HG03378 (cell line): ENCODE measurements at regions not wholly inside any gene's neighbourhood (a gene's known extent, or its start where the extent isn't known, plus 50 kb on each side); places are given as distances from the start of the nearest gene placed in this dataset.
"Not testable (repeated sequence)": the region's sequence is repeated elsewhere in the genome, so short reads cannot be mapped to it uniquely, and the experiment has no call there.

Source experiments
- ATAC-seq: cut with Tn5 transposase; IDR thresholded peaks from one replicate; pipeline ENCODE4 v1.9.1; 2021; ENCODE audit warnings: mild to moderate bottlenecking, moderate library complexity; ENCODE audit not compliant: unreplicated experiment

DNA sequence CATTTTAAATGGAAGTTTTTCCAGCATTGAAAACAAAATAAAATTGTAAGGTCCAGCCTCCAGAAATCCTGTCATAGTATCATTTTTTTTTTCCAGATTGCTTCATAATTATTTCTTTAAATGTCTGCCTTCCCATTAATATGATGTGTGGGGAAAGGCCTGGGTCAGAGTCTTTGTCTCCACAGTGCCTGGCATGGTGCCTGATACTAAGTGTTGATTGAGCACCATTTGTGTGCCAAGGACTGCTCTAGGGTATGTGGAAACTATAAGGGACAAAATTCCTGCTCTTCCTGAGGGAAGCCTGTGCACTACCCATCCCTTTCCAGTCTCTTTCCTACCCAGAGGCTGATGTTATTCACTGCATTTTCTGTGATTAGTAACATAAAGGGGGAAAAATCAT is 53.1 kb upstream of the BEND4 start:
- ATAC-seq = no peak

DNA sequence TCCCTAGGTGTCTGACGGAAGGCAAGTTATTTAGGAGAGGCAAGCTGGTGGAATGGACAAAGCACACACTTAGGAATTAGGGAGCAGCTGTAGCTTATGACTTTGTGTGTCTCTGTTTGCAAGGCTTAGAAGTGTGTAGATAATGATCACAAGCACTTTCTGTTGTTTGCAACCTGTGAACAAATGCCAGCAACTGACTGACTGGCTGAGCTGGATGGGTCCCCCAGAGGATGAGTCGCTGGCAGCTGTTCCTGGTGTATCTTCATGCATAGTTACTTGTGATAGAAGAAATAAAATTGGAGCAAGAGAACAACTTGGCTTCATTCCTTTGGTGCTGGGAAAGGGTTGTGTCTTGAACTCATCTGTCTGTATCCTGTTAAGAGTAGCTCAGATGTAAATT is 64.2 kb upstream of the BEND4 start:
- ATAC-seq = no peak

DNA sequence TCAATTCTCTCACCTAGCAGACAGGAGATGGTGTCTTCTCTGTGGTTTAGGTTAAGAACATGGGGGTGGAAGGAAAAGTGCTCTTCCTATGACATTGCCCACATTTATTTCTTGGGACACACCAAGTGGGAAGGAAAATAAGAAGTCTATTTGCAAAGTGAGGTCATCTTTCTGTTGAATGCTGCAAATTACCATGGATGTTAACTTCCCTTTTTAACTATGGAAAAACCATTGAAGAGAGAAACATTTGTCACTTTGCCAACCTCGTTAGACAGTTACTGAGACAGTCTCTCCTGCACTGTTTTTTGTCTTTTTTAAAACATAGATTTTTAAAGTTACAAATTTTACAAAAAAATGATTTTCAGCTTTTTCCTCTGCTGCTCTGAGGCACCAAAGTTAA is 72.8 kb upstream of the BEND4 start:
- ATAC-seq = no peak

DNA sequence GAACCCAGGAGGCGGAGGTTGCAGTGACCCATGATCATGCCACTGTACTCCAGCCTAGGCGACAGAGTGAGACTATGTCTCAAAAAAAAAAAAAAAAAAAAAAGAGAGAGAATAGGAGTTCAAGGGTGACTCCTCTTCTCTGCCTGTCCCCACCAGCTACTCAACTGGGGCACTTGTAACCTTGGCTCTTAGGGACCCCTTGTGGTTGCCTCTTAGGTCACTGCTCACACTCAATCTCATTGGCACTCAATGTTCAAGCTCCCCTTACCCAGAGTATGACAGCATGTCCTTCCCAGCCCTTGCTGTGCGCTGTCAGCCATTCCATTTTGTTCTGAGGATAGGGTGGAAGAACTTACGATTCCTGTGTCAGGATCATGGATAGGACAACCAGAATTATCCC is 82.4 kb upstream of the BEND4 start:
- ATAC-seq = no peak

DNA sequence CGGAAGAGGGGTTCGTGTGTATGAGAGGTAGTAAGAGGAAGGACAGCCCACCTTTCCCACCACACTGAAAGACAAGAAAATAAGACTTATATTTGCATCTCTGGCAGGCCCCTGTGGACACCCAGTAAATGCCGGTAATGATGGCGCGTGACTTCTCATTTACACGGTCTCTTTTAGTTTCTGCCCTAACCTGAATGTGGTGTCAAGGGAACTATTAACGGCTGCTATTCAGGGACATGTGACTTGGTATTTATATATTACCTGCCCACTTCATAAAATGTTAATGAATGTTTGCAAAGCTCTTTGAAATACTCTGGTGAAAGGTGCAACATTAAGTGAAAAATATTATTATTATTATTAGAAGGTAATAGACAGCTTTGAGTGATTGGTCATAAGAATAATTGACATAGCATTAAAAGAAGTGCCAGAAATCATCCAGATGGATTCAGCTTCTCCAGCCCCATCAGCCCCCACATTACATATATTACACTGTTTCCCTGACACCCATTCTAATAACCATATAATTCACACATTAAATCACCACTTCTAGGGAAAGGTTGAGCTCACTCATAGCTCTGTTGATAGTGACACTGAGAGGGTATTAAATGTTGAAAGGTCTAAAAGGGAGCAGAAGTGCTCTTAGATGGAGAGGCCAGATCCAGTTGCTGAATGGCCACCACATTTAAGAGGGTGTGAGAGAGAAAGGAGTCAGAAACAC is 83.0 kb upstream of the BEND4 start:
- ATAC-seq = no peak

DNA sequence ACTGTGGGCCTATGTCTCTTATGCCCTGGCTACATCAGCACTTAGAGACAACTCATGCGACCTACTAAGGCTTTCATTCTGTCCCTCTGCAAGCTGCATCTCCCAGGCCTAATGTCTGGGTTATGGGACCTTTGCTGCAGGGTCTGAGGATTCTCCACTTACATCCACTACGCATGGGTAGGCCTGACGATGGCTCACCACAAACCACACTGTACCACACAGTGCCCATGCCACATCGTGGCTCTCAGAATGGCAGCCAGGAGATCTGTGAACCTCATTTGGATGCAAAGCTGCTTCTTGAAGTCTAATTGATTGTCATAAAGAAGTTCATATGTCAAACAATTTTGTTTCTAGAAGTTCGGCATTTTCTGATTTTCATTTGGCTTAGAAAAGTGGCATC is 84.6 kb upstream of the BEND4 start:
- no peak for ATAC-seq

DNA sequence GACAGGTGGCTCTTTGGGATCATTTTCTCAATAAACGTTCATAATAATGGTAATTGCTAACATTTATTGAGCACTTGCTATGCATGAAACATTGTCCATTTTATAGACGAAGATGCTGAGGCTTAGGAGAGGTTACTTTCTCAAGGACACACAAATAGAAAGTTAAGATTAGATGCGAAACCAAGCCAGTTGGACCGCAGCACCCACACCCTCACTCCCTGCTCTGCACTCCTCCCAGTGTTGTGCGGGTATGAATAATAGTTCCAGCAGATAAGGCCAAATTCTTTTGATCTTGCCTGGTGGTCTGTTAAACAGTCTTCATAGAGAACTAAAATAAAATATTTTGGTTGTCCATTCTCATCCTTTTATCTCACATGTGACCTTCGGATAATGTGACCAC is 85.0 kb upstream of the BEND4 start:
- no peak for ATAC-seq

DNA sequence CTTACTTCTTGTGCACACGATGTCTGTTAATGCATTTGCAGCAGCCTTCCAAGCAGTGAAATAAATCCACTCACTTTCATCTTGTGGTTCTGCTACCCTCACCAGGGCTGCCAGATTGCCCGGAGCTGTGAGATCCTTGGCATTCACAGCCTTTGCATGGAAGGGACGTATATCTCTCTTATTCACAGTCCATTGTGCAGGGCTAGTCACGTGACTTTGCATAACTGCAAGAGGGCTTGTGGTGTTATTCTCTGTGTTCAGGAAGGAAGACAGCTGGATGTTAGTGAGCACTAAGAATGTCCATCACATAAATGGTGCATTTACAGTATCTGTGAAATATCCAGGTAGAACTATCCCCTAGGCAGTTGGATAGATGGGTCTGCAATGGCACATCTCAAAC is 96.5 kb upstream of the BEND4 start:
- ATAC-seq = no peak

DNA sequence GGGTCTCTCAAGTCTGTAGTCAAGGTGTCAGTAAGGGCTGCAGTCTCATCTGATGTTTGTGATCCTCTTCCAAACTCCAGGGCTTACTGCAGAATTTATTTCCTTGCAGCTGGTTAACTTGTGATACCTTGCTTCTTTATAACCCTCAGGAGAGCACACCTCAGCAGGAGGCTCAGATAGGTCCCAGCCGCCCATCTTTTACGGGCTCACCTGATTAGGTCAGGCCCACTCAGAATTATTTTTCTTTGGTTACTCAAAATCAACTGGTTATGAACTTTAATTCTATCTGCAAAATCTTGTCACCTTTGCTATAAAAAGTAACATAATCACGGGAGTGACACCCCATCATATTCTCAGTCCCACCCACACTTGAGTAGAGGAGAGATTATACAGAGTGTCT is 99.9 kb upstream of the BEND4 start:
- ATAC-seq = no peak

DNA sequence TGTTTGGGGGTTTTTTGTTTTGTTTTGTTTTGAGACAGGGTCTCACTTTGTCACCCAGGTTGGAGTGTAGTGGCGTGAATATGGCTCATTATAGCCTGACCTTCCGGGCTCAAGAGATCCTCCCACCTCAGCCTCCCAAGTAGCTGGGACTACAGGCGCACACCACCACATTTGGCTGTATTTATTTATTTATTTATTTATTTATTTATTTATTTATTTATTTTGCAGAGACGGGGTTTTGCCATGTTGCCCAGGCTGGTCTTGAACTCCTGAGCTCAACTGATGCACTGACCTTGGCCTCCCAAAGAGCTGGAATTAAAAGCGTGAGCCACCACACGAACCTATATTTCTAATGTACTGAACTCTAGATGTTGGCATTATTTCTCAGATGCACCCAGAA is 105.2 kb upstream of the BEND4 start:
- not testable (repeated sequence) for ATAC-seq

DNA sequence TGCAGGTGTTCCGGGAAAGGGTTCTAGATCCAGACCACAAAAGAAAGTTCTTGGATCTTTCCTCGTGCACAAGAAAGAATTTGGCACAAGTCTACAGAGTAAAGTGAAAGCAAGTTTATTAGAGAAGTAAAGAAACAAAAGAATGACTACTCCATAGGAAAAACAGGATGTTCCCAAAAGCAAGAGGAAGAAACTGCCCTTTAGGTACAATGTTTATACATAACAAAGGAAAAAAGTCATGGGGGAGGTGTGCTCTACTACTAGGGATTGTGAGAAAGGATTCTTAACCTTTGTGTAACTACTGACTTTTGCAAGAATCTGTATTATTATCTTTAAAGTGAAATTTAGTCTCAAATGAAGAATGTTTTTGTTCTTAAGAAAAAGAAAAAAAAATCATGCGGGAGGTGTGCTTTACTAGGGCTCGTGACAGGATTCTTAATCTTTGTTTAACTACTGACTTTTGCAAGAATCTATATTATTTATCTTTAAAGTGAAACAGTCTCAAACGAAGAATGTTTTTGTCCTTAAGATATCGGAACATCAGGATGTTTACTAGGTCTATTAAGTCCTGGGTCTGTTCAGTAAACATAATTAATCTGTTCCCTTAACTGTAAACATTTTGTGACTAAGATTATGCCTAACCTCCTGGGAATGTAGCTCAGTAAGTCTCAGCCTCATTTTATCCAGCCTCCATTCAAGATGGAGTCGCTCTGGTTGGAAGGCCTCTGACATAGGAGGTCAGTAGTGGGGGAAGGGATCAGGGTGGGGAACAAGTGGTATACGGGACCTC is 110.4 kb upstream of the BEND4 start:
- no peak for ATAC-seq

DNA sequence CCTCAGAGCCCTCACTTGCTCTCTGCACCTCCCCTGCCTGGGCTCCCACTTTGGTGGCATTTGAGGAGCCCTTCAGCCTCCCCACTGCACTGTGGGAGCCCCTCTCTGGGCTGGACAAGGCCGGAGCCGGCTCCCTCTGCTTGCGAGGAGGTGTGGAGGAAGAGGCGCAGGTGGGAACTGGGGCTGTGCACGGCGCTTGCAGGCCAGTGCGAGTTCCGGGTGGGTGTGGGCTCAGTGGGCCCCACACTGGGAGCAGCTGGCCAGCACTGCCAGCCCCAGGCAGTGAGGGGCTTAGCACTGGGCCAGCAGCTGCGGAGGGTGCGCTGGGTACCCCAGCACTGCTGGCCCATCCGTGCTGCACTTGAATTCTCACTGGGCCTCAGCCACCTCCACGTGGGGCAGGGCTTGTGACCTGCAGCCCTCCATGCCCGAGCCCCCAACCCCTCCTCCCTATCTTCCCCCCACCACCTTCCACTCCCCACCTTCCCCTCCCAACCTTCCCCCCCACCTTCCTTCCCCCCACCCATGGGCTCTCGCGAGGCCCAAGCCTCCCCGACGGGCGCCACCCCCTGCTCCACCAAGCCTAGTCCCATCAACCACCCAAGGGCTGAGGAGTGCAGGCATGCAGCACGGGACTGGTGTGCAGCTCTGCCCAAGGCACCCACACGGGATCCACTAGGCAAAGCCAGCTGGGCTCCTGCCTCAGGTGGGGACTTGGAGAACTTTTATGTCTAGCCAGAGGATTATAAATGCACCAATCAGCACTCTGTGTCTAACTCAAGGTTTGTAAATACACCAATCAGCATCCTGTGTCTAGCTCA is 113.5 kb upstream of the BEND4 start:
- ATAC-seq = no peak

DNA sequence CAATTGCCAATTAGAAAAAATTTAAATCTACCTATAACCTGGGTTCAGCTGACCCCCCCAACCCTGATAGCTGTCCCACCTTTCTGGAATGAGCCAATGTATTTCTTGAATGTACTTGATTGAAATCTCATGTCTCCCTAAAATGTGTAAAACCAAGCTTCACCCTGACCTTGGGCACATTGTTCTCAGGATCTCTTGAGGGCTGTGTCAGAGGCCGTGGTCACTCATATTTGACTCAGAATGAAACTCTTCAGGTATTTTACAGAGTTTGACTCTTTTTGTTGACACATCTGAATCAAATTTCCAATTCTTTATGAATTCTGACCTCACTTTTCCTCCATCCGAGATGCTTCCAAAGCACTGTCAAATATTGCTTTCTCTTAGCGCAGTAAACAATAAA is 115.3 kb upstream of the BEND4 start:
- no peak for ATAC-seq

DNA sequence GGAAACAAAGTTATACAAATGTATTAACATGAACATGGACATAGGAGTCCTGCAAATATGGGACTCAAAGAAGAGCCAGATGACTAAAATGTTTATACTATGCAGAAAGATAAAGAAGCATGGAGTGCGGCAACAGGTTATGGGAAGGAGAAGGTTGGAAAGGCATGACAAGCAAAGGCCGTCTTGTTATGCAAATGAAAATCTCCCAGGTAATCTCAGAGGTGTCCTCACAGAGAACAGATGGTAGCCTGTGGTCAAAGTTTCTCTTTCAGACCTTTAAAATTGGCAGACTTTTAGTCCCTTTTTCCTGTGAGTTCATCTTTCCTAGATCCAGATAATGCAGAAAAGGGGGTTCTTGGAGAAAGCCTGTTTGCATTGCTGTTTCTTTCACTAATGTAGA is 116.4 kb upstream of the BEND4 start:
- ATAC-seq = no peak

DNA sequence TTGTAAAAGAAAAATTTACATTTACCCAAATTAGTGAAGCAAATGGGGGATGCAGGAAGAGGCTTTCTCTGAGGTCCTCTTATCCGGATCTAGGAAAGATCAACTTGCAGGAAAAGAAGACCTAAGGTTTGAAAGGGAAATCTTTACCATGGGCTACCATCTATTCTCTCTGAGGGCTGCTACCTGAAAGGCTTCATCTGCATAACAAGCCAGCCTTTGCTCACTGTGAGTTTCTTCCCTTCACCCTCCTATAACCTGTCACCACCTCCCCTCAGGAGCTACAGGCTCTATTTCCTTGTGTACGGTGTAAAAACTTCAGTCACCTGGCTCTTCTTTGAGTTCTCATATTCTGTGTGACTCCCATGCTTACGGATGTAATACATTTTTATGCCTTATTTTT is 118.6 kb upstream of the BEND4 start:
- ATAC-seq = no peak

DNA sequence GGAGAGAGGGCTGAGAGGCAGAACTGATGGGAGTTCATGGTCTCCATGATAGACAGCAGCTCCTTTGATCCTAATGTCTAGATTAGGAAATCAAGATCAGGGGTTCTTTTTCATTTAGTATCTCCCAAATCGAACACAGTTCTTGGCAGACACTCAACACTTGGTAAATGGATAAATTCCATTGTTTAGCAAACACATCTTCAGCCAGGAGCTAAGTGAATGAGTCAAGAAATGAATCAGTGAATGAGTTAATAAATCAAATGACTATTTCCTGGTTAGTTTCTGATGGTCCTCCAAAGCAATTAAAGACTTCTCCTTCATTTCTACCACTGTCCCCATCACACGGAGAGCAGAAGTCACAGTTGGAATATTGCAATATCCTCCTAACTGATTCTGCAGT is 120.0 kb upstream of the SHISA3 start:
- ATAC-seq = no peak

DNA sequence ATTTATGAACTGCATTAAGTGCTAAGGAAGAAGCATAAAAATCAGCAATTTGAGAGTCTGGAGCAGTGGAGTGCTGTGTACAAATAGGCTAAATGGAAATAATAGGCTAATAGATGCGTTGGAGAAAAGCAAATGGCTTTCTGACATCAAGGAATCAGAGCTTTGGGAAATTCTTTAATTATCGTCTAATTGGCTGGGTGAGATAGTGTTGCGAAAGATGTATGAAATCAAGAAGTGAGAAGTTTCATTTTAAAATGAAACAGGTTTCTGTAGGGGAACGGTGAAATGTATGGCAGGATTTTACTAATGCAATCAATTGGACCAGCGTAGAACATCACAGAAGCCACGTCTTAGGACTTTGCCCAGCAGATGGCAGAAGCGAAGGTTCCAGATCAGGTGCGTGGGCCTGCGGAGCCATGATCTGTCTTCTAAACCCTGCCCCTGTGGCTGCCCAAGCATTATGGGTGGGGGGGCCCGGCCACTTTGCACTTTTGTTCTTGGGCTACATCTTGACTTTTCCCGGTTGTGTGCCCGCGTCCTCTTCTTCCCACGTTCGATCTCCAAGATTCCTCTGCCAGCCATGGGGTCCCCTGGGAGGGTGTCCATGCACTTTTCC is 118.5 kb upstream of the SHISA3 start:
- no peak for ATAC-seq

DNA sequence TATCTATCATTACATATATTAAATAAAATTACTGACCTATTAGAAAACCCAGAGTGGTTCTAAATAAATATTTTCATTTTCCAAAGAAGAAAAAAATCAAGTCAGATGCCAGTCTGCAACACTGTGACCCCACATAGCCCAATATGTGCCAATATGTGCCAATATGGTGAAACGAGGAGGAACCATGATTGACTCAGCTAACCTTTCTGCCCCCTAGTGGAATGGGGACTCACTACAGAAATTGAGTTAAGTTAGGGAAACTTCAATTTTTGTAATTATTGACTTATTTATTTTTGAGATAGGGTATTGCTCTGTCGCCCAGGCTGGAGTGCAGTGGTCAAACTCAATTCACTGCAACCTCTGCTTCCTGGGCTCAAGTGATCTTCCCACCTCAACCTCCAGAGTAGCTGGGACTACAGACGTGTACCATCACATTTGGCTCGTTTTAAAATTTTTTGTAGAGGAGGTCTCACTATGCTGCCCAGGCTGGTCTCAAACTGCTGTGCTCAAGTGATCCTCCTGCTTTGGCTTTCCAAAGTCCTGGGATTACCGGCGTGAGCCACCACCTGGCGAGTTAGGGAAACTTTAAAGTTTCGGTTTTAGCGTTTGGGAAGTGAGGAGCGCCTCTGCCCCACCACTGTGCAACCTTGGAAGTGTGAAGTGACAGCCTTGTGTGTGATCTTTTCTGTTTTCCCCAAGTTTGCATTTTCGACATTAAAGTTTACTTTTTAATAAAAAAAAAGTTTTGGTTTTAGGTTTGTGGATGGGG is 116.8 kb upstream of the SHISA3 start:
- no peak for ATAC-seq

DNA sequence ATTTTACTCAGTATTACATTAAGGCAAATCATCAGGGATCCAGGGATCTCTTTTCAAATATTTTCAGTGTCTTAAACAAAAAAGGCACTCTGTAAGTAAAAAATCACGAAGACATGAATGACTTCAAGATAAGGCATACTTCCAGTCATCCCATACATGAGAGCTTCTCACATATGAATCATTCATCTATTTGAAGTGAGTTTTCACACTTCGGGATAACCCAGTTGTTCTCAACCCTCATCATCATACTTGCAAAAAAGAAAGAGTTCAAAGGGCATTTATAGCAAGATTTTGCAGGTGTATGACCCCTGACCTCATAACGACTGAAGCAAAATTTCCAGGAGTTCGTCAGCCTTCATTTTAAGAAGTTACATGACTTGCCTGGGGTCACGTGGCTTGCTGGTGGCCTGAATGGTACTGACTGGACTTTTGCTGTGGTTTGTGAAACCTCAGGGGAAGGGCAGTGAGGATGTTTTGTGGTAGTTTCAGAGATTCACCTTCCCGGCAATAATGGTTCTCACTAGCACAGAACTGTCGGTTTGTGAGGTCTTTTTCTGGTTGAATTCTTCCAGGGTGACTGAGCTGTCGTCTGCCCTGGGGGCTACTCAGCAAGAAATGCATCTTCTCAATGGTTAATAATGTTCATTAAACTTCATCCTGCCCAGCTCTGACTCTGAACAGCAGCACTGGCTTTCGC is 115.8 kb upstream of the SHISA3 start:
- peak; percentile 68 for ATAC-seq
